IMR-90 (cell line): ENCODE measurements at regions not wholly inside any gene's neighbourhood (a gene's known extent, or its start where the extent isn't known, plus 50 kb on each side); places are given as distances from the start of the nearest gene placed in this dataset.

Experiments
- ATAC-seq: fragments of 200-7000 bp; cut with Tn5 transposase; 2 replicates; pipeline ENCODE4 v1.9.1; 2020; ENCODE audit warnings: low read depth, mild to moderate bottlenecking, moderate library complexity
- BruUV-seq: library from RNA; stranded (reverse); fragments of 400-500 nt; replicated peaks from 2 replicates; lab custom pipeline; 2021; lab: Mats Ljungman, UMichigan
- CTCF ChIA-PET: fragments of 300-600 bp; formaldehyde crosslinking; extraction: SDS; loops from one replicate; lab custom pipeline; 2021; ENCODE audit warnings: antibody characterized with exemption; lab: Yijun Ruan, JAX
- POLR2A ChIA-PET: fragments of 300-600 bp; sonication (Branson Sonifier 250); formaldehyde crosslinking; loops from one replicate; lab custom pipeline; 2022; ENCODE audit warnings: antibody characterized with exemption; ENCODE audit not compliant: unreplicated experiment; lab: Charles Lee
- DNase-seq: peaks from one replicate; pipeline ENCODE4 v3.0.0; 2013
- H2AFZ ChIP-seq: replicated peaks from 2 replicates; pipeline ENCODE3; 2013; ENCODE audit warnings: low read length, mild to moderate bottlenecking; ENCODE audit not compliant: poor library complexity
- H2AK5ac ChIP-seq: 2 replicates; pipeline ENCODE4 v1.6.1; 2013; ENCODE audit warnings: low read depth, low read length, inconsistent platforms
- H2AK9ac ChIP-seq: replicated peaks from 2 replicates; pipeline ENCODE3; 2013; ENCODE audit warnings: mild to moderate bottlenecking, low read depth, low read length, moderate library complexity; ENCODE audit not compliant: poor library complexity
- H2BK120ac ChIP-seq: 2 replicates; pipeline ENCODE4 v1.6.1; 2013; ENCODE audit warnings: low read depth, low read length, inconsistent platforms
- H2BK15ac ChIP-seq: 3 replicates; pipeline ENCODE4 v1.6.1; 2013; ENCODE audit warnings: low read depth, low read length, inconsistent platforms
- H2BK20ac ChIP-seq: 2 replicates; pipeline ENCODE4 v1.6.1; 2013; ENCODE audit warnings: low read depth, mild to moderate bottlenecking, inconsistent platforms, low read length, moderate library complexity
- H2BK5ac ChIP-seq: 2 replicates; pipeline ENCODE4 v1.6.1; 2013; ENCODE audit warnings: mild to moderate bottlenecking, low read depth, low read length, inconsistent platforms; ENCODE audit not compliant: poor library complexity, severe bottlenecking
- H3K14ac ChIP-seq: replicated peaks from 2 replicates; pipeline ENCODE4 v1.6.1; 2013; ENCODE audit warnings: low read depth, low read length, inconsistent platforms
- H3K18ac ChIP-seq: 2 replicates; pipeline ENCODE4 v1.6.1; 2013; ENCODE audit warnings: low read depth, low read length, control low read depth
- H3K23ac ChIP-seq: 2 replicates; pipeline ENCODE4 v1.6.1; 2013; ENCODE audit warnings: low read depth, low read length, inconsistent platforms
- H3K27ac ChIP-seq: 2 replicates; pipeline ENCODE4 v1.5.1; 2013; ENCODE audit warnings: mild to moderate bottlenecking, control low read depth, low read length; ENCODE audit not compliant: insufficient read depth
- H3K27me3 ChIP-seq: 2 replicates; pipeline ENCODE4 v1.6.1; 2013; ENCODE audit warnings: low read length; ENCODE audit not compliant: control insufficient read depth, insufficient read depth
- H3K36me3 ChIP-seq: 2 replicates; pipeline ENCODE4 v1.6.1; 2013; ENCODE audit warnings: low read length, mixed read lengths; ENCODE audit not compliant: control insufficient read depth, insufficient read depth
- H3K4ac ChIP-seq: 2 replicates; pipeline ENCODE4 v1.6.1; 2013; ENCODE audit warnings: low read depth, low read length, inconsistent platforms
- H3K4me1 ChIP-seq: 2 replicates; pipeline ENCODE4 v1.6.1; 2013; ENCODE audit warnings: low read length, mixed read lengths; ENCODE audit not compliant: control insufficient read depth, insufficient read depth
- H3K4me2 ChIP-seq: 2 replicates; pipeline ENCODE4 v1.6.1; 2013; ENCODE audit warnings: low read depth, mild to moderate bottlenecking, control low read depth, low read length, moderate library complexity
- H3K4me3 ChIP-seq: 2 replicates; pipeline ENCODE4 v1.5.1; 2013; ENCODE audit warnings: low read depth, mild to moderate bottlenecking, control low read depth, low read length, moderate library complexity; ENCODE audit not compliant: insufficient read depth
- H3K56ac ChIP-seq: 2 replicates; pipeline ENCODE4 v1.6.1; 2013; ENCODE audit warnings: low read length, inconsistent platforms; ENCODE audit not compliant: insufficient read depth; ENCODE audit errors: extremely low read depth
- H3K79me1 ChIP-seq, 2 experiments: 2 replicates each; pipeline ENCODE4 v1.6.1; 2013; ENCODE audit warnings: low read length in 2 of 2, inconsistent platforms in 1 of 2, low read depth in 1 of 2
- H3K9ac ChIP-seq: 2 replicates; pipeline ENCODE4 v1.6.1; 2013; ENCODE audit warnings: low read depth, low read length, control low read depth
- H3K9me1 ChIP-seq: 2 replicates; pipeline ENCODE4 v1.6.1; 2013; ENCODE audit warnings: low read length, inconsistent platforms; ENCODE audit not compliant: insufficient read depth
- H3K9me3 ChIP-seq: 2 replicates; pipeline ENCODE4 v1.6.1; 2013; ENCODE audit warnings: low read length; ENCODE audit not compliant: control insufficient read depth, insufficient read depth
- H4K20me1 ChIP-seq: 2 replicates; pipeline ENCODE4 v1.6.1; 2013; ENCODE audit warnings: low read length, inconsistent platforms; ENCODE audit not compliant: insufficient read depth
- H4K5ac ChIP-seq: 2 replicates; pipeline ENCODE4 v1.6.1; 2013; ENCODE audit warnings: mild to moderate bottlenecking, low read depth, low read length, control low read depth
- H4K8ac ChIP-seq, 2 experiments: 2 replicates each; pipeline ENCODE4 v1.6.1; 2013; ENCODE audit warnings: low read depth in 2 of 2, low read length in 2 of 2, control low read depth in 1 of 2, inconsistent platforms in 1 of 2
- H4K91ac ChIP-seq: 2 replicates; pipeline ENCODE4 v1.6.1; 2013; ENCODE audit warnings: low read depth, low read length, inconsistent platforms; ENCODE audit not compliant: insufficient read depth
- ELK1 ChIP-seq: fragments of 150-350 bp; IDR thresholded peaks from 2 replicates; pipeline ENCODE4 v1.6.1; 2016; ENCODE audit warnings: low read depth, mild to moderate bottlenecking, low read length, moderate library complexity, borderline replicate concordance
- FOS ChIP-seq: fragments of 150-350 bp; IDR thresholded peaks from 2 replicates; pipeline ENCODE4 v1.6.1; 2016; ENCODE audit warnings: low read depth, low read length
- MAZ ChIP-seq: IDR thresholded peaks from 2 replicates; pipeline ENCODE4 v1.6.1; 2012; ENCODE audit warnings: low read depth, mild to moderate bottlenecking, low read length, improper control_type of control experiment, moderate library complexity, borderline replicate concordance
- MXI1 ChIP-seq: IDR thresholded peaks from 2 replicates; pipeline ENCODE4 v1.6.1; 2012; ENCODE audit warnings: low read depth, mild to moderate bottlenecking, low read length, moderate library complexity, borderline replicate concordance
- POLR2A ChIP-seq: IDR thresholded peaks from 2 replicates; pipeline ENCODE4 v1.6.1; 2012; ENCODE audit warnings: mild to moderate bottlenecking, low read depth, low read length
- RAD21 ChIP-seq: IDR thresholded peaks from 2 replicates; pipeline ENCODE4 v1.6.1; 2012; ENCODE audit warnings: low read length, improper control_type of control experiment
- RCOR1 ChIP-seq: IDR thresholded peaks from 2 replicates; pipeline ENCODE4 v1.6.1; 2012; ENCODE audit warnings: mild to moderate bottlenecking, low read length, improper control_type of control experiment; ENCODE audit not compliant: insufficient replicate concordance
- RFX5 ChIP-seq: IDR thresholded peaks from 2 replicates; pipeline ENCODE4 v1.8.0; 2012; ENCODE audit warnings: low read depth, mild to moderate bottlenecking, low read length, moderate library complexity
- SMC3 ChIP-seq: fragments of 150-350 bp; IDR thresholded peaks from 2 replicates; pipeline ENCODE4 v1.6.1; 2016; ENCODE audit warnings: low read depth, mild to moderate bottlenecking, antibody characterized with exemption, low read length, moderate library complexity
- USF2 ChIP-seq: fragments of 150-350 bp; IDR thresholded peaks from 2 replicates; pipeline ENCODE4 v1.6.1; 2017; ENCODE audit warnings: mild to moderate bottlenecking, antibody characterized with exemption, low read length, low read depth
- WGBS, 2 experiments: methylation state at CpG; one replicate each; pipeline versions ENCODE4 v1.1.5 to v1.1.7; 2013; ENCODE audit warnings: missing lambda C conversion rate in 2 of 2; ENCODE audit not compliant: insufficient read length in 1 of 2; ENCODE audit errors: extremely low coverage in 2 of 2; 5-methylcytosine and 5-hydroxymethylcytosine counted together
- dilution Hi-C: fragments of 300-500 bp; cut with HindIII; formaldehyde crosslinking; loops from one replicate; pipeline ENCODE4 v1.14.3; 2018; ENCODE audit warnings: low sequenced_read_pairs; ENCODE audit not compliant: unreplicated experiment
- in situ Hi-C: fragments of 300-500 bp; cut with MboI; formaldehyde crosslinking; loops from 3 replicates; pipeline ENCODE4 v1.14.3; 2019; ENCODE audit warnings: low sequenced_read_pairs, inconsistent platforms, mixed read lengths
- intact Hi-C: fragments of 100-400 bp; cut with micrococcal nuclease; formaldehyde crosslinking; loops from 2 replicates; pipeline ENCODE4 v1.10.0; 2022

- TF ChIP-seq ELK1, result no peak
- no peak for TF ChIP-seq FOS
- no peak for TF ChIP-seq SMC3
- no peak for TF ChIP-seq RFX5
- no peak for TF ChIP-seq USF2
- TF ChIP-seq MAZ, result no peak
- no peak for TF ChIP-seq MXI1
- TF ChIP-seq RCOR1, result no peak
- no peak for TF ChIP-seq POLR2A
- TF ChIP-seq RAD21, result no peak
- Histone ChIP-seq H2AK9ac (no peak overlapping the region), H3K27ac (no peak overlapping the region), H2AFZ (no peak overlapping the region), H4K8ac (no peak overlapping the region), H2BK5ac (no peak overlapping the region), H4K91ac (no peak overlapping the region), H2BK20ac (no peak overlapping the region), H3K56ac (no peak overlapping the region), H2BK15ac (no peak overlapping the region), H4K5ac (no peak overlapping the region), H2BK120ac (no peak overlapping the region), H3K9me3 (no peaks in the 10 kb centered on the region), H3K23ac (no peak overlapping the region), H3K79me1 (no peaks in the 10 kb centered on the region), H3K27me3 (no peaks in the 10 kb centered on the region), H3K4me3 (no peak overlapping the region), H3K4ac (no peak overlapping the region), H3K18ac (no peak overlapping the region), H3K9ac (no peak overlapping the region), H2AK5ac (no peak overlapping the region), H3K4me2 (no peak overlapping the region), H3K4me1 (peaks cover 2% of the 10 kb centered on the region; the same call in 1 of the 2 replicates), H3K36me3 (no peaks in the 10 kb centered on the region), H4K20me1 (no peaks in the 10 kb centered on the region), H3K9me1 (no peaks in the 10 kb centered on the region), H3K14ac (no peak overlapping the region)
- dilution Hi-C loops (no loop called here), in situ Hi-C loops (no loop called here), intact Hi-C loops (no loop called here)
- POLR2A ChIA-PET, result no interaction called here
- no peak for DNase-seq
- CTCF ChIA-PET, result interaction anchor here (1.0 kb wide), 1 partner anchor 37 kb away, joined by 3 read pairs; no protein-coding TSS in a partner anchor
- no CpG with 5 or more reads among the region's 2 CpGs for WGBS, 2 experiments
- no peak for ATAC-seq
- no TSS peak for BruUV-seq
Measured at GRCh38 chr7:13028825-13029099, 341.3 kb downstream of the ARL4A start.
